B cell (primary cell): ENCODE measurements at regions not wholly inside any gene's neighbourhood (a gene's known extent, or its start where the extent isn't known, plus 50 kb on each side); places are given as distances from the start of the nearest gene placed in this dataset.

Experiments
- CTCF ChIP-seq: fragments of 200-600 bp; IDR thresholded peaks from one replicate; pipeline ENCODE4 v1.8.0; 2022; ENCODE audit warnings: antibody characterized with exemption, mild to moderate bottlenecking
- EZH2 ChIP-seq: IDR thresholded peaks from 2 replicates; pipeline ENCODE4 v1.6.1; 2012; ENCODE audit warnings: borderline replicate concordance, low read depth, mild to moderate bottlenecking, moderate library complexity, low read length; ENCODE audit not compliant: insufficient read depth, poor library complexity, severe bottlenecking

- TF ChIP-seq CTCF (no peak), EZH2 (no peak)
Observed at GRCh38 chr14:54261283-54261682, 135.5 kb upstream of the CDKN3 start.
